KMS-11 (cell line): ENCODE measurements at regions not wholly inside any gene's neighbourhood (a gene's known extent, or its start where the extent isn't known, plus 50 kb on each side); places are given as distances from the start of the nearest gene placed in this dataset.

Source experiments
- H2AFZ ChIP-seq: fragments of 200-600 bp; sonication (generic); 2 replicates; pipeline ENCODE4 v1.6.1; 2016; ENCODE audit warnings: antibody characterized with exemption, mixed run types, low read depth
- H3K27ac ChIP-seq: fragments of 200-600 bp; sonication (generic); 2 replicates; pipeline ENCODE4 v1.6.1; 2016; ENCODE audit warnings: mild to moderate bottlenecking, mixed run types
- H3K27me3 ChIP-seq: fragments of 200-600 bp; sonication (generic); 2 replicates; pipeline ENCODE4 v1.6.1; 2017; ENCODE audit warnings: mild to moderate bottlenecking, low read depth, mixed run types, moderate library complexity; ENCODE audit not compliant: insufficient read depth
- H3K36me3 ChIP-seq: fragments of 200-600 bp; sonication (generic); 2 replicates; pipeline ENCODE4 v1.6.1; 2017; ENCODE audit warnings: mild to moderate bottlenecking, mixed run types; ENCODE audit not compliant: insufficient read depth
- H3K4me1 ChIP-seq: fragments of 200-600 bp; sonication (generic); 2 replicates; pipeline ENCODE4 v1.6.1; 2016; ENCODE audit warnings: mild to moderate bottlenecking, low read depth, mixed run types; ENCODE audit not compliant: poor library complexity, severe bottlenecking
- H3K4me2 ChIP-seq: fragments of 200-600 bp; sonication (generic); 2 replicates; pipeline ENCODE4 v1.7.0; 2016; ENCODE audit warnings: mild to moderate bottlenecking, mixed run types
- H3K4me3 ChIP-seq: fragments of 200-600 bp; sonication (generic); IDR thresholded peaks from 2 replicates; pipeline ENCODE4 v1.6.1; 2017; ENCODE audit warnings: low read depth, low read length, mixed read lengths; ENCODE audit not compliant: insufficient read depth
- H3K79me2 ChIP-seq: fragments of 200-600 bp; sonication (generic); 2 replicates; pipeline ENCODE4 v1.6.1; 2016; ENCODE audit warnings: low read depth, mixed run types; ENCODE audit not compliant: insufficient read depth
- H3K9ac ChIP-seq: fragments of 200-600 bp; sonication (generic); 2 replicates; pipeline ENCODE4 v1.6.1; 2016; ENCODE audit warnings: mild to moderate bottlenecking, mixed run types
- H4K20me1 ChIP-seq: fragments of 200-600 bp; sonication (generic); 2 replicates; pipeline ENCODE4 v1.6.1; 2016; ENCODE audit warnings: mild to moderate bottlenecking, mixed run types; ENCODE audit not compliant: insufficient read depth
- CTCF ChIP-seq: fragments of 200-600 bp; sonication (generic); conservative IDR thresholded peaks from 2 replicates; pipeline ENCODE4 v1.6.1; 2017; ENCODE audit warnings: low read depth, mild to moderate bottlenecking, antibody characterized with exemption, low read length, moderate library complexity, mixed read lengths

GRCh38 chr5:119902593-119902992, 273.2 kb downstream of the FAM170A start:
- Histone ChIP-seq H4K20me1 (no peaks in the 10 kb centered on the region), H3K79me2 (no peaks in the 10 kb centered on the region), H3K9ac (no peak overlapping the region), H3K27ac (no peak overlapping the region), H3K4me2 (no peak overlapping the region), H3K4me1 (no peaks in the 10 kb centered on the region), H3K27me3 (no peaks in the 10 kb centered on the region), H2AFZ (no peak overlapping the region), H3K36me3 (no peaks in the 10 kb centered on the region; the same call in 1 of the 2 replicates), H3K4me3 (no peak overlapping the region)
- TF ChIP-seq CTCF = no peak

GRCh38 chr5:119913425-119913824, 284.1 kb downstream of the FAM170A start:
- Histone ChIP-seq H4K20me1 (no peaks in the 10 kb centered on the region), H3K79me2 (no peaks in the 10 kb centered on the region), H3K4me3 (no peak overlapping the region), H3K9ac (no peak overlapping the region), H3K4me2 (no peak overlapping the region), H3K4me1 (no peaks in the 10 kb centered on the region), H3K36me3 (no peaks in the 10 kb centered on the region), H2AFZ (no peak overlapping the region), H3K27ac (no peak overlapping the region), H3K27me3 (no peaks in the 10 kb centered on the region; the same call in 1 of the 2 replicates)
- TF ChIP-seq CTCF = no peak

GRCh38 chr5:119919279-119919678, 289.9 kb downstream of the FAM170A start:
- no peaks in the 10 kb centered on the region for H4K20me1 ChIP-seq
- no peaks in the 10 kb centered on the region for H3K36me3 ChIP-seq
- H3K4me2 ChIP-seq = no peak overlapping the region
- no peak for TF ChIP-seq CTCF
- no peak overlapping the region for H3K27ac ChIP-seq
- H3K27me3 ChIP-seq = no peaks in the 10 kb centered on the region; the same call in 1 of the 2 replicates
- H3K9ac ChIP-seq = no peak overlapping the region
- H3K4me3 ChIP-seq = no peak overlapping the region
- no peaks in the 10 kb centered on the region for H3K79me2 ChIP-seq
- H3K4me1 ChIP-seq = no peaks in the 10 kb centered on the region
- no peak overlapping the region for H2AFZ ChIP-seq

GRCh38 chr5:119926301-119926700, 296.9 kb downstream of the FAM170A start:
- Histone ChIP-seq H4K20me1 (no peaks in the 10 kb centered on the region), H3K4me2 (no peak overlapping the region), H3K27me3 (no peaks in the 10 kb centered on the region), H3K4me3 (no peak overlapping the region), H3K36me3 (no peaks in the 10 kb centered on the region), H2AFZ (no peak overlapping the region), H3K27ac (no peak overlapping the region), H3K79me2 (no peaks in the 10 kb centered on the region), H3K4me1 (no peaks in the 10 kb centered on the region), H3K9ac (no peak overlapping the region)
- TF ChIP-seq CTCF = no peak
